AG09309 (cell line): ENCODE measurements at regions not wholly inside any gene's neighbourhood (a gene's known extent, or its start where the extent isn't known, plus 50 kb on each side); places are given as distances from the start of the nearest gene placed in this dataset.

Experiments
- DNase-seq: peaks from one replicate; pipeline ENCODE4 v3.0.0-alpha.2; 2010; ENCODE audit warnings: low read depth
- H3K4me3 ChIP-seq: 2 replicates; pipeline ENCODE4 v1.5.1; 2011; ENCODE audit warnings: mild to moderate bottlenecking, low read depth, low read length, moderate library complexity; ENCODE audit not compliant: control insufficient read depth
- TF ChIP-seq, protein P1 (sequence below): IDR thresholded peaks from 2 replicates; pipeline ENCODE4 v1.5.1; 2011; ENCODE audit warnings: mild to moderate bottlenecking, low read depth, low read length, inconsistent platforms; ENCODE audit not compliant: insufficient read depth, control insufficient read depth; ENCODE audit errors: missing control alignments

DNA sequence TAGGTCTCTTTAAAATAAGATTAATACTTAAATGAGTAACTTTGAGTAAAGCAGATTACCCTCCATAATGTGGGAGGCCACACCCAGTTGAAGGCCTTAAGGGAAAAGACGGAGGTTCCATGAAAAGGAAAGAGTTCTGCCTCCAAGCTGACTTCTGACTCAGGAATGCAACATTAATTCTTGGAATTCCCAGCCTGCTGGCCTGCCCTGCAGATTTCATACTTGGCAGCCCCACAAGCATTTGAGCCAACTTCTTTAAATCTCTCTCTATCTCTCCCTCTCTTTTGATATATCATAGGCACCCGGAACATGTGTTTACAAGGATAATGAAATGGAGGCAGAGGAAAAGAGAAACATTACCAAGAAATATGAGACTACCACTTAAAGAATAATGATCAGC is 902.3 kb upstream of the MIR17HG start:
- TF ChIP-seq, protein P1, sequence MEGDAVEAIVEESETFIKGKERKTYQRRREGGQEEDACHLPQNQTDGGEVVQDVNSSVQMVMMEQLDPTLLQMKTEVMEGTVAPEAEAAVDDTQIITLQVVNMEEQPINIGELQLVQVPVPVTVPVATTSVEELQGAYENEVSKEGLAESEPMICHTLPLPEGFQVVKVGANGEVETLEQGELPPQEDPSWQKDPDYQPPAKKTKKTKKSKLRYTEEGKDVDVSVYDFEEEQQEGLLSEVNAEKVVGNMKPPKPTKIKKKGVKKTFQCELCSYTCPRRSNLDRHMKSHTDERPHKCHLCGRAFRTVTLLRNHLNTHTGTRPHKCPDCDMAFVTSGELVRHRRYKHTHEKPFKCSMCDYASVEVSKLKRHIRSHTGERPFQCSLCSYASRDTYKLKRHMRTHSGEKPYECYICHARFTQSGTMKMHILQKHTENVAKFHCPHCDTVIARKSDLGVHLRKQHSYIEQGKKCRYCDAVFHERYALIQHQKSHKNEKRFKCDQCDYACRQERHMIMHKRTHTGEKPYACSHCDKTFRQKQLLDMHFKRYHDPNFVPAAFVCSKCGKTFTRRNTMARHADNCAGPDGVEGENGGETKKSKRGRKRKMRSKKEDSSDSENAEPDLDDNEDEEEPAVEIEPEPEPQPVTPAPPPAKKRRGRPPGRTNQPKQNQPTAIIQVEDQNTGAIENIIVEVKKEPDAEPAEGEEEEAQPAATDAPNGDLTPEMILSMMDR: no peak
- no peak overlapping the region for H3K4me3 ChIP-seq
- DNase-seq: peak; percentile 83

DNA sequence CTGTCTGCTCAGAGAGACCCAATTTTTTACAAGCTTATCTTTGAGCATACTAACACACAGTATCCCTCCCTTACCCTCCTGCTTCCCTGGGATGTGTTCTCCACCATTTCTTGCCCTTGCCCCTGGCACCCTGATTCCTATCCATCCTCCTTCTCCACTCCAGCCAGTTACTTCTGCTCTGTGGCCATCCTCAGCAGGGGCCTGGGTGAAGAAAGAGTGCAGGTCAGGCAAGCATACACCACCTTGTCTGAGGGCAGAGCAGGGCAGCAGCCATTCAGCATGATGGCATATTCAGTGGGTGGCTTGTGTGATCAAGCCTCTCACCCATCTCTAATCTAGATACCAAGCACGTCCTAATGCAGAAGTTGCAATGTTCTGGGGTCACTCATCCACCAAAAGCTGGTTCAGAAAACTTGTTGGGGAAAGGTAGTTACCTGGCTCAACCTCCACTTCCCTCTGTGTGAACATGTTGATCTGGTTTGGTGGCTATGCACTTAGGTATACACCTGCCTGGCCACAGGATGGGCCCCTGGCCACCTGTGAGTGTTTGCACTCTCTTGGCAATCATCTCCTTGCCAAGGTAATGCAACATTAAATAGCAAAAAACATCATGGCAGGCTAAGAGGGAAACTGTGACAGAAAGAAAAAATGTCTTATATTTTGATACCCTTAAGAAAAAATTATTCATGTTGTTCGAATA is 900.3 kb upstream of the MIR17HG start:
- H3K4me3 ChIP-seq: no peak overlapping the region
- no peak for DNase-seq
- TF ChIP-seq, protein P1: no peak

DNA sequence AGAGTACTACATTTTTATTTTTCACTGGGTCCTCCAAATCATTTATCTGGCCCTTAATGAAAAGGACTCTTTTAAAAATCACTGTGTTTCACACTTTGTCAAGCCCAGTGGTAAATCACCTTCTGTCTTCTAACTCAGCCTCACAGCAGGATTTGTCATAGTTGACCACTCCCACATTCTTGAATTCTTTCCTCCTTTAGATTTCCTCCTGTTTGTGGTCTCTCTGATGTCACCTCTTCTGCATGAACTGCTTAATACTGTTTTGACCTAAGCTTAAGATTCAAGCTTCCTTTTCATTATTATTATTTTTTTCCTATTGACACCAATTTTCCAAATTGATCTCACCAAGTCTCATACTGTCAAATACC is 899.8 kb upstream of the MIR17HG start:
- H3K4me3 ChIP-seq: no peak overlapping the region
- TF ChIP-seq, protein P1: no peak
- DNase-seq: peak; percentile 14

DNA sequence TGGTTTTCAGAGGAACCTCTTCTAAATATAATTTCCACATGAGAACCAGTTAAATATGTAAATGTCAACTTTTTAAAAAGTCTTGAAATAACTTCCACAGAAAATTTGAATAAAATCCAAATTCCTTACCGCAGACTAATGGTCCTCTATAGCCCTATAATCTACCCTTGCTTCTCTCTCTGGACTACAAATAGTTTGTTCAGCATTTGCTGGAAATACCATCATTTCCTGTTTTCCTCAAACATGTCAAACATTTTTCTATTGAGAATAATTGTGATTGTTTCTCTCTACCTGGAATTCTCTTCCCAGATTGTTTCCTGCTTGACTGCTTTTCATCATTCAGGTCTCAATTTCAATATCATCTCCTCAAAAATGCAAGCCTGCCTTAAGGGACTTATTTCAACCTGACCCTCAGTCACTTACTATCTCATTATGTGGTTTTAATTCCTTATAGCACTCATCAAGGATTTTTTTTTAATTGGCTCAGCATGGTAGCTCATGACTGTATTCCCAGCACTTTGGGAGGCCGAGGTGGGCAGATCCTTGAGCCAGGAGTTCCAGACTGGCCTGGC is 898.9 kb upstream of the MIR17HG start:
- DNase-seq: no peak
- H3K4me3 ChIP-seq: no peak overlapping the region
- TF ChIP-seq, protein P1: no peak

DNA sequence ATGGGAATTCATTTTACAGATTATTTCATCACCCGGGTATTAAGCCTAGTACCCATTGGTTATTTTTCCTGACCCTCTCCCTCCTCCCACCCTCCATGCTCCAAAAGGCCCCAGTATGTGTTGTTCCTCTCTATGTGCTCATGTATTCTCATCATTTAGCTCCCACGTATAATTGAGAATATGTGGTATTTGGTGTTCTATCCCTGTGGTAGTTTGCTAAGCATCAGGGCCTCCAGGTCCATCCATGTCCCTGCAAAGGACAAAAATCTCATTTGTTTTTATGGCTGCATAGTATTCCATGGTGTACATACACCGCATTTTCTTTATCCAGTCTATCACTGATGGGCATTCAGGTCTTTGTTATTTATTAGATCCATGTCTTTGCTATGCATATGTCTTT is 894.1 kb upstream of the MIR17HG start:
- H3K4me3 ChIP-seq: no peak overlapping the region
- TF ChIP-seq, protein P1: no peak
- DNase-seq: no peak

DNA sequence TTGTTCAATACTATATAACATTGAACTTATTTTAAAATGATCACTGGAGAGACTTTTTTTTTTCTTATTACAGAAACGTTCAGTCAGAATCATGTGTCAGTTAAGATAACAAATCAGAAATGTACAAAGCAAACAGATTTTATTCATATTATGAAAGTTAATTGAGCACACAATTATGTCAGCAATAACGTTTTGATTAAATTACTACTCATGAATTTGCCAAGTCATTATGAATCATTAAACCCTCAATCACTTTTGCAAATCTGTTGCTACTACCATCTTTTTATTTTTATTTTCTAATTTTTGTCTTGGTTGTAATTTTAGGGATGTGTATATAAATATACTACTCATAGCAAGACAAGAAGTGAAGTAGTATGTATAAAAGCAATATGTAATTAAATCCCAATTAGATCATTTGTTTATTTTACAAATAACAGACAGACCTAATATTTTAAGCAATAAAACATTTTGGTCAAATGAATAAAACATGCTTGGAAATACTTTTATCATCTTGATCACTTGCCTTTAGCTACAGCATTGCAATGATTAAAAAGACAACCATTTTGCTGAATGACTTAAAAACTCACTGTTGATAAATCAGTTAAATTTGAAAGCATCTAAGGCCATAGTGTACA is 893.4 kb upstream of the MIR17HG start:
- TF ChIP-seq, protein P1: no peak
- H3K4me3 ChIP-seq: no peak overlapping the region
- no peak for DNase-seq
